PC-3 (cell line): ENCODE measurements at regions not wholly inside any gene's neighbourhood (a gene's known extent, or its start where the extent isn't known, plus 50 kb on each side); places are given as distances from the start of the nearest gene placed in this dataset.

ENCODE experiments used
- ATAC-seq: fragments of 200-7000 bp; cut with Tn5 transposase; 2 replicates; pipeline ENCODE4 v1.9.1; 2020; ENCODE audit warnings: mild to moderate bottlenecking, moderate library complexity
- BruUV-seq: library from RNA; stranded (reverse); fragments of 400-500 nt; replicated peaks from 2 replicates; lab custom pipeline; 2021; lab: Mats Ljungman, UMichigan
- CTCF ChIA-PET: fragments of 300-600 bp; sonication (Branson Sonifier 250); formaldehyde crosslinking; loops from one replicate; lab custom pipeline; 2022; ENCODE audit warnings: antibody characterized with exemption; lab: Charles Lee
- POLR2A ChIA-PET: fragments of 300-600 bp; sonication (Branson Sonifier 250); formaldehyde crosslinking; loops from one replicate; lab custom pipeline; 2022; ENCODE audit warnings: antibody characterized with exemption; ENCODE audit not compliant: unreplicated experiment; lab: Charles Lee
- DNase-seq: peaks from one replicate; pipeline ENCODE4 v3.0.0-alpha.2; 2015
- H2AFZ ChIP-seq: fragments of 300-600 bp; sonication (generic); 2 replicates; pipeline ENCODE4 v1.6.0; 2016; ENCODE audit warnings: antibody characterized with exemption, low read length
- H3F3A ChIP-seq: fragments of 300-600 bp; sonication (generic); one replicate; pipeline ENCODE4 v1.6.0; 2017; ENCODE audit warnings: antibody characterized with exemption, low read length, control low read depth, mild to moderate bottlenecking; ENCODE audit not compliant: unreplicated experiment
- H3K27ac ChIP-seq: fragments of 300-600 bp; sonication (generic); 2 replicates; pipeline ENCODE4 v1.5.1; 2016; ENCODE audit warnings: mild to moderate bottlenecking, low read length
- H3K27me3 ChIP-seq: fragments of 300-600 bp; sonication (generic); 2 replicates; pipeline ENCODE4 v1.6.1; 2016; ENCODE audit warnings: low read length, mixed read lengths
- H3K36me3 ChIP-seq: fragments of 300-600 bp; sonication (generic); 2 replicates; pipeline ENCODE4 v1.6.1; 2016; ENCODE audit warnings: low read depth, mixed run types, low read length, mixed read lengths
- H3K4me1 ChIP-seq: fragments of 300-600 bp; sonication (generic); 2 replicates; pipeline ENCODE4 v1.5.1; 2016; ENCODE audit warnings: low read length; ENCODE audit not compliant: insufficient read depth
- H3K4me2 ChIP-seq: fragments of 300-600 bp; sonication (generic); 2 replicates; pipeline ENCODE4 v1.6.0; 2016; ENCODE audit warnings: low read length
- H3K4me3 ChIP-seq: fragments of 300-600 bp; sonication (generic); 2 replicates; pipeline ENCODE4 v1.5.1; 2016; ENCODE audit warnings: mild to moderate bottlenecking, low read length, mixed read lengths
- H3K79me2 ChIP-seq: fragments of 300-600 bp; sonication (generic); 2 replicates; pipeline ENCODE4 v1.6.1; 2017; ENCODE audit warnings: low read length, mixed read lengths
- H3K9ac ChIP-seq: fragments of 300-600 bp; sonication (generic); 2 replicates; pipeline ENCODE4 v1.6.0; 2016; ENCODE audit warnings: mild to moderate bottlenecking, low read length
- H3K9me2 ChIP-seq: fragments of 300-600 bp; sonication (generic); replicated peaks from 2 replicates; pipeline ENCODE4 v1.6.1; 2016; ENCODE audit warnings: mixed run types, low read length, mixed read lengths
- H3K9me3 ChIP-seq: fragments of 300-600 bp; sonication (generic); 2 replicates; pipeline ENCODE4 v1.6.1; 2016; ENCODE audit warnings: low read length, mixed read lengths
- H4K20me1 ChIP-seq: fragments of 300-600 bp; sonication (generic); 2 replicates; pipeline ENCODE4 v1.6.1; 2016; ENCODE audit warnings: low read length, mixed read lengths
- CTCF ChIP-seq: fragments of 300-600 bp; sonication (generic); conservative IDR thresholded peaks from 2 replicates; pipeline ENCODE4 v1.5.1; 2017; ENCODE audit warnings: antibody characterized with exemption, low read depth, mild to moderate bottlenecking, low read length
- EZH2 ChIP-seq: fragments of 300-600 bp; sonication (generic); IDR thresholded peaks from one replicate; pipeline ENCODE4 v1.6.1; 2017; ENCODE audit warnings: antibody characterized with exemption, mild to moderate bottlenecking, low read length; ENCODE audit not compliant: unreplicated experiment
- EZH2phosphoT487 ChIP-seq: fragments of 300-600 bp; sonication (generic); IDR thresholded peaks from 2 replicates; pipeline ENCODE4 v1.6.1; 2018; ENCODE audit warnings: mild to moderate bottlenecking, antibody characterized with exemption, low read length, borderline replicate concordance
- intact Hi-C: fragments of 100-400 bp; cut with micrococcal nuclease; formaldehyde crosslinking; loops from 2 replicates; pipeline ENCODE4 v1.9.0; 2023

DNA sequence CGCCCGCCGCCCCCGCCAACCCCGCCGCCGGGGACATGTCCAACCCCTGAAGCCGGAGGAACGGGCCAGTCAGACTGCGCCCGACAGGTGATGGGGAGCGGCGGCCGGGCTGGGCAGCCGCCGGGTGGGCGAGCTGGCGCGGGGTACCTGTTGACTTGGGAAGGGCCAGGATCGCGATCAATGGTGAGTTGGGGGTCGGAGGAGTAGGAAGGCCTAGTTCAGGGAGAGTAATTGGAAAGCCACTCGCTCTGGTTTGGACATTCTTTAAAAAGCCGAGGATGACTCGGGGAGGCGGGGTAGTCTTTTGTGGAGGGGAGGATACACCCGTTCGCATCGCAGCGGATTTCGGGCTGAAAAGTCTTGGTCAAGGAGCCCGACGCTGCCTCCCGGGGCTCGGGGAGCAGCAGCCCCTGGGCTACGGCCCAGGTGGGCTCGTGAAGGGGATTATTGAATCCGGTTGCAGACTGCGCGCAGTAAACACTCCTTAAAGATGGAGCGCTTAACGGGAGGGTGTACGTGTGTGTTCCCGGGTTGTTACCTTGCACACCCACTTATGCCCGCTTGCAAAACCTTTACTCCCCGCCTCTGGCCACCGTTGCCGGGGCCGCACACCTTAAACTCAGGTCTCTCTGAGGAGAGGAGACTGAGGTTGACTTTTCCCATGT is 123.8 kb downstream of the GOSR1 start:
- H3K9me3 ChIP-seq, result no peaks in the 10 kb centered on the region
- H2AFZ ChIP-seq, result peak overlapping the region; percentile 76
- no peaks in the 10 kb centered on the region for H3K9me2 ChIP-seq
- DNase-seq (peak; percentile 9), ATAC-seq (peak; percentile 25; the same call in 1 of the 2 replicates)
- H3K36me3 ChIP-seq, result no peaks in the 10 kb centered on the region
- POLR2A ChIA-PET, result interaction anchor here (0.6 kb wide), 1 partner anchor 223 kb away, joined by 4 read pairs; no protein-coding TSS in a partner anchor
- H4K20me1 ChIP-seq, result no peaks in the 10 kb centered on the region
- H3K27me3 ChIP-seq, result no peaks in the 10 kb centered on the region
- H3K4me2 ChIP-seq, result peak overlapping the region; percentile 85
- TF ChIP-seq CTCF, result no peak
- TF ChIP-seq EZH2, result no peak
- TF ChIP-seq EZH2phosphoT487, result no peak
- peak overlapping the region; percentile 81 for H3K9ac ChIP-seq
- H3K27ac ChIP-seq, result no peak overlapping the region
- TSS peak; percentile 42 for BruUV-seq
- H3K79me2 ChIP-seq, result peaks cover 44% of the 10 kb centered on the region
- peak overlapping the region; percentile 90 for H3K4me3 ChIP-seq
- intact Hi-C loops, result no loop called here
- H3F3A ChIP-seq, result no peaks in the 10 kb centered on the region
- H3K4me1 ChIP-seq, result no peaks in the 10 kb centered on the region; the same call in 1 of the 2 replicates
- CTCF ChIA-PET, result no interaction called here

- DNase-seq (peak; percentile 74), ATAC-seq (peak; percentile 93)
- Histone ChIP-seq H3F3A (no peaks in the 10 kb centered on the region), H3K9me3 (no peaks in the 10 kb centered on the region), H3K27ac (peak overlapping the region; percentile 66), H3K4me1 (no peaks in the 10 kb centered on the region; the same call in 1 of the 2 replicates), H3K4me3 (peak overlapping the region; percentile 90), H3K79me2 (peaks cover 39% of the 10 kb centered on the region), H2AFZ (peak overlapping the region; percentile 93), H3K9ac (peak overlapping the region; percentile 81), H3K36me3 (no peaks in the 10 kb centered on the region), H3K4me2 (peak overlapping the region; percentile 92), H3K9me2 (no peaks in the 10 kb centered on the region), H4K20me1 (no peaks in the 10 kb centered on the region), H3K27me3 (no peaks in the 10 kb centered on the region)
- no TSS peak for BruUV-seq
- intact Hi-C loops, result no loop called here
- CTCF ChIA-PET, result interaction anchor here (0.7 kb wide), 1 partner anchor 128 kb away, joined by 3 read pairs; no protein-coding TSS in a partner anchor
- POLR2A ChIA-PET, result interaction anchor here (0.6 kb wide), 1 partner anchor 223 kb away, joined by 4 read pairs; no protein-coding TSS in a partner anchor
- TF ChIP-seq CTCF (peak; percentile 61), EZH2phosphoT487 (no peak)
Observed at GRCh38 chr17:30600060-30600829, 123.0 kb downstream of the GOSR1 start.
